HT1080 (cell line): ENCODE measurements at regions not wholly inside any gene's neighbourhood (a gene's known extent, or its start where the extent isn't known, plus 50 kb on each side); places are given as distances from the start of the nearest gene placed in this dataset.

Source experiments
- DNase-seq: peaks from one replicate; pipeline ENCODE4 v3.0.0-alpha.2; 2015; ENCODE audit warnings: low read depth

DNA sequence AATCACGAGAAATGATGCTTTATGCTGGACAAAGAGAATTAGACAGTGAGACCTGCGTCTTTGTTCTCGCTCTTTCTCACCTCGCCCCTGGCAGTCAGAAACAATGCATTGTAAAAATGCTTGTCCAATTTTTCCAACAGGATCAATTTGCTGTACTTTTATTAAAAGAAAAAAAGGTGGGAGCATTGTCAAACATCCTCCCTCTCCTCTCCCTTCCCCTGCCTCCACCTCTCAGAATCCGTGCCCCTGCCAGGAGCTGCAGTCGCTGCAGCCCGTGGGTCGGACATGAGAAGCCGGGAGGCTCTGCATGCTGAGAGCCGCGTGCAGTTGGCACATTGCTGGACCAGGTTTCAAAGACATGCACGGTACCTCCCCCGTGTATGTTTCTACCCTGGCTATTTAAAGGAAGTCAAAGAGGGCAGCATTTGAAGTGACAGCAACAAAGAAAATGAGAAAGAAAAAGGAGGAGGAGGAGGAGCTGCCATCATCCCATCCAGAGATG lies 161.0 kb upstream of the KAZN start:
- no peak for DNase-seq

DNA sequence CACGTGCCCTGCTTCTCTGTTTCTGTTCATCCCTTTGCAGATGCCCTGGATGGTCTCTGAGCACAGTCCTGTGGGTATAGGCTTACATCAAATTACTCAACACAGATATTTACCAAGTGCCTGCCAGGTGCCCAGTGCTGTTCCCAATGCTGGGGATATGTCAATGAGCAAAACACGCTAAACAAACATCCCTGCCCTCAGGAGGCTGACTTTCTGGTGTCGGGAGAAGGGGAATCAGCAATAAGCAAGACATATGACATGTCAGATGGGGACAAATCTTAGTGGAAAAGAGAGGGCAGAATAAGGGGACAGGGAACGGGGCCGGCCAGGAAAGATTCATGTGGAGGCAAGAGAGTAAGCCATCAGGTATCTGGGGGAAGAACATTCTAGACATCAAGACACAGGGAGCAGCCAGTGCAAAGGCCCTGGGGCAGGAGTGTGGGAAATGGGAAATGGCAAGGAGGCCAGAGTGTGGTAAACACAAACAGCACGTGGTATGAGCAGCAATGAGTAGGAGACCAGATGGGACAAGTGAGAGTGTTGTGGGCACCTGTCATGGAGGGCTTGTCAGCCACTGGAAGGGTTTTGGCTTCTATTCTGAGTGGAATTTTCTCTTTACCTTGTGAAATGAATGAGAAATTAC lies 160.2 kb upstream of the KAZN start:
- no peak for DNase-seq

DNA sequence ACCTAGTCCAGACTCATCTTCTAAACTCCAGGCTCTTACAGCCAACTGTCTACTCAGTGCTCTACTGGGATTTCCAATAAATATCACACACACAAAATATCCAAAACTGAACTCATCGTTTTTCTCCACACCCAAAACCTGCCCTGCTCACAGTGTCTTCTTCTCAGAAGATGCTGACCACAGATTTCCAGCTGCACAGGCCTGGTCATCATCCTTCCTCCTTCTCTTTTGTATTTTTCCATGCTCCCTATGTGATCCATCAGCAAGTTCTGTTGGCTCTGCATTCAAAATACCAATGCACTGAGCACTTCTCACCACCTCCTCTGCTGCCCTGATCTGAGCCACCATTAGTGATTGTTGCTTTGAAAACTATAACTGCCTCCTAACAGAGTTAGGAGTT lies 159.5 kb upstream of the KAZN start:
- DNase-seq, result no peak

DNA sequence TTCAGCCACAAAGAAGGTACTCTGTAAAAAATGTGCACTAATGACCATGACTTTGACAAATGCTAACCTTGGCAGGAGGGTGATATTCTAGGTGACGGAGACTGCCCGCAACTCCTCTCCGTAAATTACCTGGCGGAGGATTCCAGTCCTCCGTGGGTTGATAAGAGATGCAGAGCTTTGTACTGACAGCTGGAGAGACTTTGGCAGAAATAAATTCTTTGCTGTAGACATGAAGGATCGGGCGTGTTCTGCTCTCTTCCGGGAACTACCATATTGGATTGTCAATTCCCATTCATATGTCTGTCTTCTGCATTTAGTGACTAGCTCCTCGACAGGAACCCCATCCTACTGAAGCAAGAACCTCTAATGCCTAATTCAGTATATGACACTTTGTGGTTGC lies 158.3 kb upstream of the KAZN start:
- no peak for DNase-seq

DNA sequence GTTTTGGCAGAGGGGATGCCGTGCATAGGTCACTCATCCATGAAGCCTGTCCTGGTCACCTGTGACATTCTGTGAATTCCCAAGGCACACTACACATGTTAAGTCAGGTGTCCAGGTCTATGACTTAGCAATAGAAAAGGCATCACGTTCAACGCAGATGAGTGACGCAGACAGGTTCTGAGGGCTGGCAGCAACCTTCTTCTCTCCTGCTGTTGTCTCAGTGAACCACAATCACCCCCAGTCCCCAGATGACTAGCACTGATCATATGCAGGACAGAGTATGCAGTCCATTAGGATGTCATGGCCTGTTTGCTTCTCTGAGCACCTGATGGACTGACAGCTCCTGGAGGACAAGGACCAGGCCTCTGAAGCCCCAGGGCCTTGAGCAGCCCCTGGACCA lies 157.8 kb upstream of the KAZN start:
- DNase-seq, result no peak

DNA sequence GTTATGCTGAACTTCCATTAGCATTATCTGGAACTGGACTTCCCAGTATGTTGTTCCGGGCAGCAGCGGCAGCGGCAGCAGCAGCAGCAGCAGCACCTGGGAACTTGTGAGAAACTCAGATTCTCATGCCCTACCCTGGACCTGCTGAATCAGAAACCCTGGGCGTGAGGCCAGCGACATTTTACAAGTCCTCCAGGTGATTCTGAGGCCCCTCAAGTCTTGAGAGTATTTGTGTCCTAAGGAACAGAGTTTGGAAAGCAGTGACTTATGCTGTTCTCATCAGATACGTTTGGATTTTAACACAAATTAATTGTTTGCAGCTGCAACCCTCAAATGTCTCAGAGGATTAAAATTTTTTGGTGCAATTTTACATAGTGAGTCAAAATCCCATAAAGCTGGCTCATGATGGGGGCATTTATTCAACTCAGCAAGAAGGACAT lies 157.2 kb upstream of the KAZN start:
- peak; percentile 66 for DNase-seq

DNA sequence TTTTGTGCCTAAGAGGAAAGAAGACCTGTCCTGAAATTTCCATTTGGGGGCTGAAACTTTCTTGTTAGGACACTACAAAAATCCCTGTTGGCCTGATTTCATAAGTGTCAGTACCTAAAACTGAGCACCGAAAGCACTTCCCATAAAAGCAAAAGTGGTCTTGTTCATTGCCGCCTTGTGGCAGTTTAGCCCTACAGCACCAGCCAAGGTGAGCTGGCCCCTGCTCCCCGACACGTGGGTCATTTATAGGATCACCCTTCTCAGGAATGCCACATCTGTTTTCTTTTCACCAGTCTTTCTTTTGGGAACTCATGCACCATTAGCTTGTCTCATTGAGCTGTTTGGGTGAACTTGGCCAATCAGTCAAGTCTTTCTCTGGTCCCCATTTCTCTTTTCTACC lies 155.8 kb upstream of the KAZN start:
- no peak for DNase-seq

DNA sequence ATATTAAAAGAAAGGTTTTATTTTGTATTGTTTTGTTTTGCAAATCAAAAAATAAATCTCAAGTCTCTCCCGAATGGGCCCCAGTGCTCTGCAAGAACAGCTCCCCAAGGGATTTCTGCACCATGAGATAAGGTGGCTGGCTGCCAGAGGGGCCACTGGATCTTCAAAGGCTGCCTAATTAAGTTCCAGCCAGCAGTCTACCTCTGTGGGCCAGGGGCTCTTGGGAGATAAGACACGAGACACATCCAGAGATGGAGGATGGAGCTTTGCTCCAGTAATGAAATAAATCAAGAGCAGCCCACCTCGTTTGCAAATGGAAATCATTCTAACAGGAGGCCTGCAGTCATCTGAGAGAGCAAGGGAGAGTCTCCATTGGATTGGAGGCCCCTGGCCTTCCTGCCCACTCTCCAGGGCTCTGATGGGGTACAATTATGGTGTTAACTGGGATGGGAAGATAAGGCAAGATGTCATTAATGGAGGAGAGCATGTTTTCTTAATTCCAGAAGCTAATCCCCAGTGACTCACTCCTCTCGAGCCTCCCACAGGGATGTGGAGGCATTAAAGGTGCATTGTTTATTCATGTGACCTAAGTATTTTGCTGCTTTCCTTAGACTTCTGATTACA lies 155.2 kb upstream of the KAZN start:
- peak; percentile 15 for DNase-seq

DNA sequence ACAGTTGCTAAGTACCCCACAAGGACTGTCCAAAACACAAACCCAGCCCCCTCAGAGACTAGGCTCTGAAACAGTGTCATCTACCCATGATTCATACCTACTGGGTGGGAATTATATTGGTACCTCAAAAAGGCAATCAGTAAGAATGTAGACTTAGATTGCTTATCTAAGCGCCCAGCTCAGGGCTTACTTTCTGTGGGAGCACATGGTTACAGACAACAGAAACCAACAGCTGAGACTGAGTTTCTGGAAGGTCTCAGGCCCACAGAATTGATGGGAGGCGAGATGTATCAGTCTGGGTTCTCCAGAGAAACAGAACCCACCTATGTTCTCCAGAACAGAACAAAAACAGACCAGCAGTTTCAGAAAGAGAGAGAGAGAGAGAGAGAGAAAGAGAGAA lies 147.3 kb upstream of the KAZN start:
- no peak for DNase-seq

DNA sequence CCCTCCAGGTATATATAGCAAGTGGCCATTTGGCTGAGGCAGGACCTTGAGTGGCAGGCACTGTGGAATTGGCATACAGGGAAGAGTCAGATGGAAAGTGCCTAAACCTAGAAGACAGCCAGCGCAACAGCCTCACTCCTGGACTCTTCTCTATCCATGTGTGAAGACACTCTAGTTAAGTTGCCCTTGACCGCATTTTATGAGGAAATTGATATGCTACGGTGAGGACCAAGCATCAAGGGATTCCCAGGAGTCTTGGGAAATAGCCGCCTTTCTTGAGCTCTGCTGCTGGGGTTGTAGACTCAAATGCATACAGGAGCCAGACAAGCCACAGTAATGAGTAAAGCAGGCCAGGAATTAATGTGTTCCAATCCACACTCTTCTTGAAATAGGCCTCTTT lies 145.9 kb upstream of the KAZN start:
- no peak for DNase-seq

DNA sequence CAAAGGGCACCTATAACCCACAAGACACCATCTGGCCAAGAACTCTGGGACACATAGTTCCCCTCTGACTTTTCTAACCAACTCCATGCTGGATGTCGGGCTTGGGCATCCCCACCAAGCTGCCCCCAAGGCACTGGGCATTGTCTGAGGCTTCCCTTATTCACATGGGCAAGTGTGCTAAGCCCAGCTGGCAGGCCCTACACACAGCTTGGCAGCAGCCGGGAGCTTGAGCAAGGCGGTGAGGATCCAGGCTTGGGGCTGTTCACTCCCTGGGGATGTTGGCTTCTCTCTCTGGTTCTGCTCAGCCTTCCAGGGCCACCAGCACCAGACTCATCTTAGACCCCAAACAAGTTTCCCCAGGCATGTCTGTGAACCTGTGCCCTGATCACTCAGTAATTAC lies 138.3 kb upstream of the KAZN start:
- no peak for DNase-seq

DNA sequence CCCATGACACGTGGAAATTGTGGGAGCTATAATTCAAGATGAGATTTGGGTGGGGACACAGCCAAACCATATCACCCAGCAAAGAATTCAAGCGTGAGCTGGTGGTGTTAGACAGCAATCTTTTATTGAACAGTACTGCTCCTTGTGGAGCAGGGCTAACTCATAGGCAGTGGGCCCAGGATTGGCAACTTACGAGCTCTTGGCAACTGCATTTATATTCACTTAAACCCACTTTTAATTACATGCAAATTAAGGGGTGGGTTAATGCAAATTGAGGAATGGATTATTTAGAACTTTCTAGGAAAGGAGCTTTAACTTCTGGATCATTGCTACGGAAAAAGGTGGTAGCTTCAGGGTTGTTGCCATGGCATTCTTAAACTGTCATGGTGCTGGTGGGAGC lies 135.6 kb upstream of the KAZN start:
- DNase-seq, result no peak

DNA sequence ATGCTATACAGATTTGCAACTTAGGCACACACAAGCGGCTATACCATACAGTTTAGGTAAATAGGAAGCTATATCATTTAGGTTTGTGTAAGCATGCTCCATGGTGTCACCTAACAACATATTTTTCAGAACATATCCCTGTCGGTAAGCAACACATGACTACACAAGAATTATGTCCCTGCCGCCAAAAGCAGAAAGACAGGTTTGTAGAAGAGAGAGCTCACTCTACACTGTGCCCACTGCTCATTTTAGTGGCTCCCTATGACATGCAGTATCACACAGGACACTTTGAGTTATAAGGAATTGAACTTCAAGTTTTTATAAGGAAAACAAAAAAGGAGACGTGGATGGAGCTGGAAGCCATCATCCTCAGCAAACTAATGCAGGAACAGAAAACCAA lies 132.5 kb upstream of the KAZN start:
- DNase-seq, result no peak

DNA sequence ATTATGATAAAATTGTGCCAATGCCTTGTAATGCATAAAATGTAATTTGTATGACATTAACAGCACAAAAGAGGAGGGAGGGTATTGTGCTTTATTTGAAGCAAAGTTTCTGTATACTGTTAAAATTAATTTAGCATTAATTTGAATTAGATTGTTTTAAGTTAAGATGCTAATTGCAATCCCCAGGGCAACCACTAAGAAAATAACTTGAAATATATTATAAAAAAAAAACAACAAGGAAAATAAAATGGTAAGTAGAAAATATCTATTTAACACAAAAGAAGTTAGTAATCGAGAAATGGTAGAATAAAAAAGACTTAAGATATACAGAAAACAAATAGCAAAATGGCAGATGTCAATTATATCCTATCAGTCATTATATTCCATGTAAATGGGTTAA lies 131.4 kb upstream of the KAZN start:
- DNase-seq, result no peak

DNA sequence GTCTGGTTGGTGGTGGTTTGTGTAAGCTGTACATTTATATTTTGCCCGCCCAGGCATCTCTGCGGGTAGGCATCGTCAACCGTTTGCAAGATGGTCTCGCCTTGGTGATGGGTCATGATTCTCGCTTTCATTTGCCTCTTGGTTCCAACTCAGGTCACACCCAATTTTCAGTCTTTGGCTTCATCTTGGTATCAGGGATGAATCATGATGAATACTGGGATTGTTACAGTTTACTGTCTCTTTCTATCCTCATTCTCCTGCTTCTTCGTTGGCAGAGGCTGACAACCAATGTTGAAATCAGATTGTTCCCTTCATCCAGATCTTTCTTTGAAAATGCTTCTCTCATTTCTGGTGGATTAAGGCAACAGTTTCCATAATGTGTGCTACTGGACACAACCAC lies 129.7 kb upstream of the KAZN start:
- DNase-seq, result no peak

DNA sequence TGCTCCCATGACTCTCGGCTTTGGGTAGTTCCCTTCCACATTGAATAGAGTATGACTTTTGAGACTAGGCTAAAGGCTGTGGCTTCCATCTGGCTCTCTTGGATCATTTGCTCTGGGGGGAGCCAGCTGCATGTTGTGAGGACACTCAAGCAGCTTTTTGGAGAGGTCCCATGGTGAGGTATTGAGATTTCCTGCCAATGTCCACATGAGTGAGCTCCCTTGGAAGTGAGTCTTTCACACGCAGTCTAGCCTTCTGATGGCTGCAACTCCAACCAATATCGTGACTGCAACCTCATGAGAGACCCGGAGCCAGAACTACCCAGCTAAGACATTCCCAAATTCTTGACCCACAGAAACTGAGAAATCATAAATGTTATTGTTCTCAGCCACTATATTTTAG lies 127.7 kb upstream of the KAZN start:
- DNase-seq, result no peak

DNA sequence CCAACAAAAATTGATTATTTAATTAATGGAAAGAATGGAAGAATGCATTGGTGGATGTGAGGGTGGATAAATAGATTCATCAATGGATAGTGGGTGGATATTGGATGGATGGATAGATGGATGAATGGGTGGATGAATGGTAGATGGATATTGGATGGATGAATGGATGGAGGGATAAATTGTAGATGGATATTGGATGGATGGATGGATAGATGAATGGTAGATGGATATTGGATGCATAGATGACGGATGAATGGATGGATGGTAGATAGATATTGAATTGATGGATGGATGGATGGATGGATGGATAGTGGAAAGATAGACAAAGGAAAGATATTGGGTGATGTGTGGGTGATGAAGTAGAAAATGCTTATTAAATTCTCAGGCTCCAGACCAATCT lies 123.6 kb upstream of the KAZN start:
- no peak for DNase-seq

DNA sequence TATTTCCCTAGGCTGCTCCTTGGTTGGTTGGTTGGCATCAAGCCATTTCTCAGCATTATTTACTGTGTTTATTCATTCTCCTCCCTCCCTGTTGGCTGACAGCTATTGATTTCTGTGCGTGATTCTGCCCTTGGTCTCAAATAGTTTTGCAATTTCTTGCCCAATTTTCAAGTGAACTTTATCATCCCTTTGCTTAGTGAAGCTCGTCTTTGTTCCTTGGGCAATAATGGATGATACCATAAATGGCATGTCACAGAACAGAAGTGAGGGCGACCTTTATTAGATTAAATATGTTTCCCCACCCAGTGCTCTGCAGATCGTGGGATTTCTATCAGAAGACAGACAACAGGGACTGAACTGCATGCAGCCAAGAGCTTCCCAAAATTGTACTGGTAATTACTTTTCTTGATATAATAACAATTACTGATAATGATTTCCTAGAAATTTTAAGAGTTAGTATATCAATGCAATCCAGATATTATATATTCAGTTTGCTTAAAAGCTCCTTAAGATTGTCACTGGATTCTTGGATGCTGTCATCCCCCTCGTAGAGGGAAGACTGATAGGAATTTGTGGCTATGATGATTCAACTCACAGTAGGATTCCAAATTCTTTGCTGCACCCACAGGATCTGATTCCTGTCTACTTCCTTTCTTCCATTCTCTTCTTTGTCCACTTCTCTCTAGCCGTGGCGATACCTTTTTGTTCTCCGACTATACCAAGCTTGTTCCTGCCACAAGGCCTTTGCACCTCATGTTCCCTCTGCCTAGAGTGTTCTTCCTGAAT lies 122.1 kb upstream of the KAZN start:
- peak; percentile 43 for DNase-seq

DNA sequence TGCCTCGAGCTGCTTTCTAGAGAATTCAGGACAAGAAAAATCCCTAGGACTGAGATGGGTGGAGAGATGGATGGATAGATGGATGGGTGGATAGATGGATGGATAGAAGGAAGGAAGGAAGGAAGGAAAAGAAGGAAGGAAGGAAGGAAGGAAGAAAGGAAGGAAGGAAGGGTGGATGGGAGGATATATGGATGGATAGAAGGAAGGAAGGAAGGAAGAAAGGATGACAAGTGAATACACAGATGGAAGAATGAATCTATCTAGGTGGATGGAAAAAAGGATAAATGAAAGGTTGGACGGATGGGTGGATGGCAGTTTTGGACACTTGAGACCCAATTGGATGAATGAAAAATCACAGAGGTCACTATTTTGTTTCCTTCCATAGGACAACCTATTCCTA lies 120.4 kb upstream of the KAZN start:
- no peak for DNase-seq

DNA sequence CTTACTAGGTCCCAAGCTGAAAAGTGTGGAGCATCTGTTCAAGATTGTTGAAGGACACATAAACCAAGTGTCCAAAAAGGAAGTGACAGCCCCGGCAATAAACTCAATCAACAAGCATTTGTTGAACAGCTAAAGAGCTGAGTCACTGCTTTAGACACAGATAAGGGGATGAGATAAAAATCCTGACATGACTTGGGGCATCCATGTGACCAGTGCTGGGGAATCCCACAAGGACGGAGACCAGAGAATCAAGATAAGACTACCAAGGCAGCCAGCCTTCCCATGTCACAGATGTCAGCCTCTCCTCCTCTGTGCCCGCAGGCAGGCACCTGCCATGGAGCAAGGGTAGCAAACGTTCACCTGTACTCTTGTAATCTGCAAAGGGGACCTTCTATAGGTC lies 118.6 kb upstream of the KAZN start:
- DNase-seq, result no peak

DNA sequence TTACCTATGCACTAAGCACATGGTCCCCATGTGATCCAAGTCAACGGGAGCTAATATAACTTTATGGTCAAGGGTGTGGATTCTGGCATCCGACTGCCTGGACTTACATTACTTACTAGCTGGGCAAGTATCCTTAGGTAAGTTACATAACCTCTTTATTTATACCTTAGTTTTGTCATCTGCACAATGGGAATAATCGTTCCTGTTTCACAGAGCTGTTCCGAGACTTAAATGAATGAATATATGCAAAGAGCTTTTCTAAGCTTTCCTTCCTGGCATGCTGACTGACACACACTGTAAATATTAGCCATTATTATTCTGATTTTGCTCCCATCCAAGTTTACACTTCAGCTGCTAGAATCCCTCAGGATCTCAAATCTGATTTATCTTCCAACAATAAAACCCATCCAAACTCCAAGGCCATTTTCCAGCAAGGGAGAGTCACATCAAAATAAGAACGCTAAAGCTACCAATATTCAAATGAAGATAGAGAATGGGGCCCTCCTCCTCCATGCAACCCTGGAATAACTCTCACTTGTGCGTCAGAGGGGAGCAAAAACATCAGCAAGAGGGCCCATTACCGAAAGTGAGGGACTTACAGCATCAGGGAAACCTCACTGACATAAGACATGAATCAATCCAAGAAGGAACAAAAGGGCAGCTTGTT lies 115.6 kb upstream of the KAZN start:
- no peak for DNase-seq

DNA sequence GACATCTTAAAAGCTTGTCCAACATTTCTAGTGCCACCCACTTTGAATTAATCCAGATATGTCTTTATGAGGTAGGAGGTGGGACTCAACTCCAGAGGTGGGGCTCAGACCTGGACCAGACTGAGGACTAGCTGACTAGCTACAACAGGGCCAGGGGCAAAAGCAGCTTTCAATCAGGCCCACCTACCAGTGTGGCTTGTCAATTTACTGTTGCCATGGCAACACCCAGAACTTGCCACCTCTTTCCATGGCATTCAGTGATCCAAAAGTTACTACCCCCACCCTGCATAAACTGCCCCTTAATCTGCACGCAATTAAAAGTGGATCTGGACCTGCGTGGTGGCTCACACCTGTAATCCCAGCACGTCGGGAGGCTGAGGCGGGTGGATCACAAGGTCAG lies 113.2 kb upstream of the KAZN start:
- DNase-seq, result no peak
